SK-N-SH (cell line): ENCODE measurements at regions not wholly inside any gene's neighbourhood (a gene's known extent, or its start where the extent isn't known, plus 50 kb on each side); places are given as distances from the start of the nearest gene placed in this dataset.

Source experiments
- CTCF ChIA-PET: fragments of 300-600, 350-600 bp; formaldehyde crosslinking; extraction: SDS; loops from one replicate; lab custom pipeline; 2021; lab: Yijun Ruan, JAX
- POLR2A ChIA-PET: fragments of 350-600 bp; sonication (Branson Sonifier 250); formaldehyde crosslinking; extraction: SDS; loops from one replicate; lab custom pipeline; 2020; ENCODE audit warnings: antibody characterized with exemption, inconsistent platforms; lab: Yijun Ruan, JAX
- DNase-seq: peaks from one replicate; pipeline ENCODE4 v3.0.0; 2012
- H2AFZ ChIP-seq: fragments of 200-600 bp; sonication (generic); 2 replicates; pipeline ENCODE4 v1.8.1; 2016; ENCODE audit warnings: antibody characterized with exemption, mild to moderate bottlenecking, low read depth
- H3F3A ChIP-seq: fragments of 200-600 bp; sonication (generic); replicated peaks from 2 replicates; pipeline ENCODE3; 2016; ENCODE audit warnings: antibody characterized with exemption, mild to moderate bottlenecking; ENCODE audit not compliant: insufficient read depth
- H3K27ac ChIP-seq, 2 experiments: fragments of 200-500 bp in 1 of 2; fragments of 200-600 bp in 1 of 2; sonication (Bioruptor generic) in 1 of 2; sonication (generic), shearing (Covaris generic) in 1 of 2; 2 replicates each; pipeline versions ENCODE4 v1.5.1 to v1.6.1; 2014 to 2016; ENCODE audit warnings: low read depth in 2 of 2, inconsistent platforms in 1 of 2, low read length in 1 of 2, mild to moderate bottlenecking in 1 of 2, mixed read lengths in 1 of 2
- H3K27me3 ChIP-seq: fragments of 200-600 bp; sonication (generic), shearing (Covaris generic); 2 replicates; pipeline ENCODE4 v1.6.1; 2016; ENCODE audit warnings: mixed run types; ENCODE audit not compliant: insufficient read depth
- H3K36me3 ChIP-seq, 2 experiments: fragments of 200-500 bp in 1 of 2; fragments of 200-600 bp in 1 of 2; sonication (Bioruptor generic) in 1 of 2; sonication (generic) in 1 of 2; replicated peaks in 1 of 2; 2 replicates each; pipeline versions ENCODE3 to v1.5.1; 2014 to 2016; ENCODE audit warnings: low read length in 1 of 2, mild to moderate bottlenecking in 1 of 2; ENCODE audit not compliant: insufficient read depth in 2 of 2, control insufficient read depth in 1 of 2
- H3K4me1 ChIP-seq, 2 experiments: fragments of 200-500 bp in 1 of 2; fragments of 200-600 bp in 1 of 2; sonication (Bioruptor generic) in 1 of 2; sonication (generic), shearing (Covaris generic) in 1 of 2; 2 replicates each; pipeline versions ENCODE4 v1.5.1 to v1.6.1; 2014 to 2016; ENCODE audit warnings: low read depth in 1 of 2, low read length in 1 of 2, mixed run types in 1 of 2; ENCODE audit not compliant: insufficient read depth in 2 of 2, control insufficient read depth in 1 of 2
- H3K4me2 ChIP-seq: fragments of 200-600 bp; sonication (generic), shearing (Covaris generic); 2 replicates; pipeline ENCODE4 v1.6.1; 2017; ENCODE audit warnings: mixed run types
- H3K4me3 ChIP-seq, 2 experiments: fragments of 200-500 bp in 1 of 2; fragments of 200-600 bp in 1 of 2; sonication (Bioruptor generic) in 1 of 2; sonication (generic), shearing (Covaris generic) in 1 of 2; 2 replicates each; pipeline versions ENCODE4 v1.5.1 to v1.8.1; 2014 to 2016; ENCODE audit warnings: low read depth in 2 of 2, inconsistent platforms in 1 of 2, low read length in 1 of 2, mild to moderate bottlenecking in 1 of 2, mixed read lengths in 1 of 2, moderate library complexity in 1 of 2
- H3K79me2 ChIP-seq: fragments of 200-600 bp; sonication (generic); 2 replicates; pipeline ENCODE4 v1.8.1; 2017; ENCODE audit warnings: mild to moderate bottlenecking; ENCODE audit not compliant: insufficient read depth
- H3K9ac ChIP-seq: fragments of 200-600 bp; sonication (generic); 2 replicates; pipeline ENCODE4 v1.6.1; 2017; ENCODE audit warnings: mixed run types
- H3K9me2 ChIP-seq: fragments of 200-600 bp; sonication (generic); 2 replicates; pipeline ENCODE4 v1.6.1; 2017; ENCODE audit warnings: mixed run types
- H3K9me3 ChIP-seq: fragments of 200-600 bp; sonication (generic); 2 replicates; pipeline ENCODE4 v1.6.1; 2017; ENCODE audit warnings: mixed run types, mild to moderate bottlenecking, moderate library complexity
- H4K20me1 ChIP-seq: fragments of 200-600 bp; sonication (generic); 2 replicates; pipeline ENCODE4 v1.6.1; 2017; ENCODE audit warnings: mild to moderate bottlenecking, mixed run types; ENCODE audit not compliant: insufficient read depth
- JUND ChIP-seq: IDR thresholded peaks from 2 replicates; pipeline ENCODE4 v1.4.0; 2012
- POLR2AphosphoS5 ChIP-seq: IDR thresholded peaks from 2 replicates; pipeline ENCODE4 v1.6.1; 2012; ENCODE audit warnings: low read depth, low read length
- RAD21 ChIP-seq: IDR thresholded peaks from 2 replicates; pipeline ENCODE4 v1.6.1; 2012; ENCODE audit warnings: mild to moderate bottlenecking, low read length
- RCOR1 ChIP-seq: fragments of 150-350 bp; IDR thresholded peaks from 2 replicates; pipeline ENCODE4 v1.6.1; 2017; ENCODE audit warnings: antibody characterized with exemption, low read length
- RFX5 ChIP-seq: IDR thresholded peaks from 2 replicates; pipeline ENCODE4 v1.6.1; 2012; ENCODE audit warnings: mild to moderate bottlenecking, improper control_type of control experiment, low read length
- SIN3A ChIP-seq: IDR thresholded peaks from 2 replicates; pipeline ENCODE4 v1.6.1; 2012; ENCODE audit warnings: low read depth, mild to moderate bottlenecking, low read length, moderate library complexity, borderline replicate concordance
- TAF1 ChIP-seq: IDR thresholded peaks from 2 replicates; pipeline ENCODE4 v1.6.1; 2012; ENCODE audit warnings: low read depth, mild to moderate bottlenecking, low read length, moderate library complexity, borderline replicate concordance
- TCF12 ChIP-seq: IDR thresholded peaks from 2 replicates; pipeline ENCODE4 v1.4.0; 2012
- TEAD4 ChIP-seq: IDR thresholded peaks from 2 replicates; pipeline ENCODE4 v1.4.0; 2012; ENCODE audit warnings: mild to moderate bottlenecking, borderline replicate concordance; ENCODE audit not compliant: insufficient read depth
- WGBS: methylation state at CpG from one replicate; pipeline ENCODE4 v1.1.6; 2017; ENCODE audit warnings: low lambda C conversion rate; 5-methylcytosine and 5-hydroxymethylcytosine counted together
- TF ChIP-seq, protein P1 (sequence below): IDR thresholded peaks from 2 replicates; pipeline ENCODE4 v1.4.0; 2012; ENCODE audit warnings: low read depth, borderline replicate concordance
- TF ChIP-seq, protein P2 (sequence below): IDR thresholded peaks from 2 replicates; pipeline ENCODE4; 2012
- TF ChIP-seq, protein P3 (sequence below): fragments of 150-350 bp; IDR thresholded peaks from 2 replicates; pipeline ENCODE4 v1.6.1; 2016; ENCODE audit warnings: mild to moderate bottlenecking, low read depth, low read length

DNA sequence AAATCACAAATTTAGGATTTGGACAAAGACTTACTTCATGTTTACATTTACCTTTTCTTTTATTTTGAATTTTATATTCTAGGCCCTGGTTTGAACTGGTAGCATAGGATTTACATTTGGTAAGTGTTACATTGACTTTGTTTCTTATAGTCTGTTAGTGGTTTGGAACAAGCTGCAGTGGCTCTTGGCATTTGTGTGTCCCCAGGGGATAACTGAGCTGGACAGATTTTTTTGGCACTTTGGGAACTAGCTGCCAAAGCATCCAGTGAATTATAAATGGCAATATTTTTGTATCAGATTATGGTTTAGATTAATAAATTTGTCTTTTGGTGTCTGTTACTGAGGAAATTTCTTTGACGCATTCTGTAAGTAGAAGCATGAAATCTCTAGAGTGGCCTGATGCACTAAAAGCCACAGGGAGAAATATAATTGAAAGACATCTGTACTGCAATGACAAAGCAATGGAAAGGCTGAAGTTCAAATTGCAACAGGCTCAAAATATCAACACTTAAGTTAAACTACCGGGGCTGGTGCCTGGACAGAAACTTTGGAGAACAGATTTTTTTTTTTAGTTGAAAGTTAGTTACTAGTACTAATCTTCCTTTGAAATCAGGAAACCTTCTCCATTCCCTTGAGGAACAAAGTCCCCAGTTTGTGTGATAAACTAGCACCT lies 107.6 kb upstream of the PLCXD3 start (continued):
- TF ChIP-seq, protein P1, sequence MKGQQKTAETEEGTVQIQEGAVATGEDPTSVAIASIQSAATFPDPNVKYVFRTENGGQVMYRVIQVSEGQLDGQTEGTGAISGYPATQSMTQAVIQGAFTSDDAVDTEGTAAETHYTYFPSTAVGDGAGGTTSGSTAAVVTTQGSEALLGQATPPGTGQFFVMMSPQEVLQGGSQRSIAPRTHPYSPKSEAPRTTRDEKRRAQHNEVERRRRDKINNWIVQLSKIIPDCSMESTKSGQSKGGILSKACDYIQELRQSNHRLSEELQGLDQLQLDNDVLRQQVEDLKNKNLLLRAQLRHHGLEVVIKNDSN: no peak
- TF ChIP-seq POLR2AphosphoS5: no peak
- TF ChIP-seq RCOR1: no peak
- no peak for TF ChIP-seq TEAD4
- TF ChIP-seq TAF1: no peak
- no peak for TF ChIP-seq JUND
- TF ChIP-seq SIN3A: no peak

DNA sequence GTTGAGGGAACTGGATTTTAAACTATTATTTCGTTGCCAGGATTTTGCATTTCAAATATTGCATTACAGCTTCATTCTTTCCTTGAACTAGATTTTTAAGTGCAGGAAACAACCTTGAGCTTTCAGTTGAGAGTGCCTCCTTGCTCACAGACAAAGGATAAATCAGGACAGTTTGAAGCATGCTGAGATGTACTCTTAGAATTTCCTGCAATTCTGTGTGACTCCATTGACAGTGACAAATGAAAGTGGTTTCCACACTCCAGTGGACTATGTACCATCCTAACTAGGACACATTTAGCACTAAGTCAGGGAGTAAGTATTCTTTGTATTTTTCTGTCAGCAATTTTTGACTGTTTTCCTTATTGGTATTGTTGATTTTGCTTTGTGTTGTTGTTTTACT lies 100.0 kb upstream of the PLCXD3 start:
- Histone ChIP-seq H3K27me3 (no peaks in the 10 kb centered on the region), H3K79me2 (no peaks in the 10 kb centered on the region), H3K9ac (no peak overlapping the region), H3K4me1 (no peaks in the 10 kb centered on the region), H3K36me3 (no peaks in the 10 kb centered on the region), H3F3A (no peaks in the 10 kb centered on the region), H3K4me2 (no peak overlapping the region), H2AFZ (no peak overlapping the region), H4K20me1 (no peaks in the 10 kb centered on the region), H3K9me2 (no peaks in the 10 kb centered on the region), H3K9me3 (no peaks in the 10 kb centered on the region), H3K27ac (no peak overlapping the region), H3K4me3 (no peak overlapping the region)
- ChIA-PET CTCF (interaction anchor here (1.0 kb wide), 1 partner anchor 23 kb away, joined by 3 read pairs; no protein-coding TSS in a partner anchor), POLR2A (no interaction called here)
- 7% methylated on average over 1 of the region's 1 CpG for WGBS
- no peak for TF ChIP-seq RFX5
- TF ChIP-seq, protein P2, sequence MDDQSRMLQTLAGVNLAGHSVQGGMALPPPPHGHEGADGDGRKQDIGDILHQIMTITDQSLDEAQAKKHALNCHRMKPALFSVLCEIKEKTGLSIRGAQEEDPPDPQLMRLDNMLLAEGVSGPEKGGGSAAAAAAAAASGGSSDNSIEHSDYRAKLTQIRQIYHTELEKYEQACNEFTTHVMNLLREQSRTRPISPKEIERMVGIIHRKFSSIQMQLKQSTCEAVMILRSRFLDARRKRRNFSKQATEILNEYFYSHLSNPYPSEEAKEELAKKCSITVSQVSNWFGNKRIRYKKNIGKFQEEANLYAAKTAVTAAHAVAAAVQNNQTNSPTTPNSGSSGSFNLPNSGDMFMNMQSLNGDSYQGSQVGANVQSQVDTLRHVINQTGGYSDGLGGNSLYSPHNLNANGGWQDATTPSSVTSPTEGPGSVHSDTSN: no peak
- TF ChIP-seq, protein P1: no peak
- TF ChIP-seq POLR2AphosphoS5: no peak
- no peak for TF ChIP-seq TCF12
- DNase-seq: no peak

DNA sequence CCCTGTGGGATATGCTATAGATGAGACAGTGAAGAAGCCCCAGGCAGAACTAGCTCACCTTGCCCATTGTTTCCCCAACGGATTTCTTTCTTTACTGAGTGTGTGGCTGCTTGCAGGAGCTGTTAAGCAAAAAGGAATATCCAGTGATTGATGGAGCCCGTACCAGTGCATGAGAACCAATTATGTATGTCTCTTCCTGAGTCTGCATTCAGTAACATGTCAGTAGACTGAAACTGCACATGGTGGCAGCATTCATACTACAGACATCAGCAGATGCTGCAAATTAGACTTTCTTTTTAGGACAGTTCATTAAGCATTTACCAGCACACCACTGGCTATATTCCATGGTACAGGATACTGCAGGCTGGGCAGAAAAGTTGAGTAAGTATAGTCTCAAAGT lies 90.3 kb upstream of the PLCXD3 start:
- H3K79me2 ChIP-seq: no peaks in the 10 kb centered on the region
- TF ChIP-seq SIN3A: no peak
- TF ChIP-seq, protein P3, sequence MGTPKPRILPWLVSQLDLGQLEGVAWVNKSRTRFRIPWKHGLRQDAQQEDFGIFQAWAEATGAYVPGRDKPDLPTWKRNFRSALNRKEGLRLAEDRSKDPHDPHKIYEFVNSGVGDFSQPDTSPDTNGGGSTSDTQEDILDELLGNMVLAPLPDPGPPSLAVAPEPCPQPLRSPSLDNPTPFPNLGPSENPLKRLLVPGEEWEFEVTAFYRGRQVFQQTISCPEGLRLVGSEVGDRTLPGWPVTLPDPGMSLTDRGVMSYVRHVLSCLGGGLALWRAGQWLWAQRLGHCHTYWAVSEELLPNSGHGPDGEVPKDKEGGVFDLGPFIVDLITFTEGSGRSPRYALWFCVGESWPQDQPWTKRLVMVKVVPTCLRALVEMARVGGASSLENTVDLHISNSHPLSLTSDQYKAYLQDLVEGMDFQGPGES: no peak
- TF ChIP-seq RAD21: peak; percentile 35
- TF ChIP-seq, all 33 proteins: peak for 1
- no peak overlapping the region for H2AFZ ChIP-seq
- no peak overlapping the region for H3K4me3 ChIP-seq
- no peaks in the 10 kb centered on the region for H3K9me3 ChIP-seq
- ChIA-PET POLR2A (interaction anchor here (0.7 kb wide), 1 partner anchor 30 kb away, joined by 3 read pairs; no protein-coding TSS in a partner anchor), CTCF (interaction anchor here (1.0 to 1.6 kb wide), 4 partner anchors 37 to 243 kb away, joined by 3 to 6 read pairs (median 4); no protein-coding TSS in a partner anchor)
- no peak overlapping the region for H3K9ac ChIP-seq
- no peaks in the 10 kb centered on the region for H3F3A ChIP-seq
- peak overlapping the region in 1 of 2 experiments; percentile 47; a peak in 2 of 4 replicates for H3K27ac ChIP-seq
- no peaks in the 10 kb centered on the region for H4K20me1 ChIP-seq
- peak; percentile 41 for DNase-seq
- H3K27me3 ChIP-seq: no peaks in the 10 kb centered on the region
- H3K4me2 ChIP-seq: no peak overlapping the region
- H3K36me3 ChIP-seq: no peaks in the 10 kb centered on the region
- WGBS: 21% methylated on average over 2 of the region's 2 CpGs
- H3K9me2 ChIP-seq: no peaks in the 10 kb centered on the region
- peaks cover 0 to 4% of the 10 kb centered on the region in 2 experiments; a peak in 2 of 4 replicates for H3K4me1 ChIP-seq
